Keratinocyte (primary cell): ENCODE measurements at regions not wholly inside any gene's neighbourhood (a gene's known extent, or its start where the extent isn't known, plus 50 kb on each side); places are given as distances from the start of the nearest gene placed in this dataset.

ENCODE experiments used
- CTCF ChIP-seq, 3 experiments: IDR thresholded peaks in 1 of 3; conservative IDR thresholded peaks in 1 of 3; optimal IDR thresholded peaks in 1 of 3; 2 replicates in 2 of 3; 3 replicates in 1 of 3; pipeline versions ENCODE3 to v1.5.1; 2011; ENCODE audit warnings: low read length in 3 of 3, mild to moderate bottlenecking in 3 of 3, moderate library complexity in 2 of 3, control low read depth in 1 of 3, inconsistent platforms in 1 of 3; ENCODE audit not compliant: insufficient read depth in 2 of 3; ENCODE audit errors: extremely low read depth in 1 of 3
- EZH2 ChIP-seq: IDR thresholded peaks from one replicate; pipeline ENCODE4 v1.6.1; 2012; ENCODE audit warnings: inconsistent platforms, mild to moderate bottlenecking, low read length, moderate library complexity

- no peak for TF ChIP-seq CTCF (optimal IDR thresholded peaks at IDR 0.05 in 1 of 3, IDR thresholded peaks at IDR 0.05 in 1 of 3, conservative IDR thresholded peaks at IDR 0.05 in 1 of 3; ENCODE audit: extremely low read depth in 1 of 3, insufficient read depth in 2 of 3, low read length in 3 of 3)
- TF ChIP-seq EZH2: no peak
Observed at GRCh38 chr9:82295181-82295580, 306.6 kb downstream of the SPATA31D1 start.
